Loucy (cell line): ENCODE measurements at regions not wholly inside any gene's neighbourhood (a gene's known extent, or its start where the extent isn't known, plus 50 kb on each side); places are given as distances from the start of the nearest gene placed in this dataset.

Experiments used
- EZH2phosphoT487 ChIP-seq: fragments of 200-600 bp; IDR thresholded peaks from 2 replicates; pipeline ENCODE4 v1.6.1; 2018; ENCODE audit warnings: antibody characterized with exemption, mild to moderate bottlenecking, moderate library complexity, borderline replicate concordance
- TF ChIP-seq, protein P1 (sequence below): fragments of 200-600 bp; sonication (generic); conservative IDR thresholded peaks from 2 replicates; pipeline ENCODE4 v1.5.1; 2014; ENCODE audit warnings: mild to moderate bottlenecking, antibody characterized with exemption, low read length

DNA sequence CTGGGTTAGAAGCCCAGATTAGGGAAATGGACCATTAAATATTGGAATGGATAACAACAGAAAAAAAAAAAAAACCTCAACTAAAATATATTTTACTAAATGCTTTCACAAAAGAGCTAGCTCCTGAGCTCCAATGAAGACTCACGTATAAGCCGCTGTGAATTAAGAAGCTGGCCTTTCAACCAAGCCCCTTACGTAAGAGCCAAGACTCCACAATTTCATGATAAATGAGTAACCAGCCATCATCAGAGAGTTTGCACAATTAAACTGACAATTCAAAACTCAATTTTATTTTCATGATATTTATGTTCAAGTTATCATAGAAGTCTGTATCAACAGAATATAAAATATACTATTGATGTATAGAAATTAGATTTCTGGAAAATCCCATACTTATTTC, 70.7 kb upstream of the HNRNPA3 start:
- TF ChIP-seq, protein P1, sequence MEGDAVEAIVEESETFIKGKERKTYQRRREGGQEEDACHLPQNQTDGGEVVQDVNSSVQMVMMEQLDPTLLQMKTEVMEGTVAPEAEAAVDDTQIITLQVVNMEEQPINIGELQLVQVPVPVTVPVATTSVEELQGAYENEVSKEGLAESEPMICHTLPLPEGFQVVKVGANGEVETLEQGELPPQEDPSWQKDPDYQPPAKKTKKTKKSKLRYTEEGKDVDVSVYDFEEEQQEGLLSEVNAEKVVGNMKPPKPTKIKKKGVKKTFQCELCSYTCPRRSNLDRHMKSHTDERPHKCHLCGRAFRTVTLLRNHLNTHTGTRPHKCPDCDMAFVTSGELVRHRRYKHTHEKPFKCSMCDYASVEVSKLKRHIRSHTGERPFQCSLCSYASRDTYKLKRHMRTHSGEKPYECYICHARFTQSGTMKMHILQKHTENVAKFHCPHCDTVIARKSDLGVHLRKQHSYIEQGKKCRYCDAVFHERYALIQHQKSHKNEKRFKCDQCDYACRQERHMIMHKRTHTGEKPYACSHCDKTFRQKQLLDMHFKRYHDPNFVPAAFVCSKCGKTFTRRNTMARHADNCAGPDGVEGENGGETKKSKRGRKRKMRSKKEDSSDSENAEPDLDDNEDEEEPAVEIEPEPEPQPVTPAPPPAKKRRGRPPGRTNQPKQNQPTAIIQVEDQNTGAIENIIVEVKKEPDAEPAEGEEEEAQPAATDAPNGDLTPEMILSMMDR = no peak
- TF ChIP-seq EZH2phosphoT487 = no peak
